H1 (cell line): ENCODE measurements at regions not wholly inside any gene's neighbourhood (a gene's known extent, or its start where the extent isn't known, plus 50 kb on each side); places are given as distances from the start of the nearest gene placed in this dataset.

Experiments used
- CTCF ChIA-PET: fragments of 300-600 bp; sonication (Branson Sonifier 250); formaldehyde crosslinking; loops from one replicate; lab custom pipeline; 2021; ENCODE audit not compliant: partially characterized antibody; lab: Charles Lee
- POLR2A ChIA-PET: fragments of 300-600 bp; sonication (Branson Sonifier 250); formaldehyde crosslinking; loops from one replicate; lab custom pipeline; 2021; ENCODE audit warnings: inconsistent platforms; ENCODE audit not compliant: partially characterized antibody; lab: Charles Lee
- DNase-seq, 2 experiments: peaks; one replicate each; pipeline versions ENCODE4 v3.0.0 to v3.0.0-alpha.2; 2010 to 2022; ENCODE audit warnings: low spot score in 2 of 2, low read depth in 1 of 2, mixed read lengths in 1 of 2
- FAIRE-seq: peaks from 2 replicates; lab custom pipeline; 2011; peaks lifted over from hg19 to GRCh38; lab: Jason Lieb, UNC
- H2AFZ ChIP-seq: 2 replicates; pipeline ENCODE4 v1.8.1; 2012; ENCODE audit warnings: low read length, inconsistent platforms
- H2AK5ac ChIP-seq: 2 replicates; pipeline ENCODE4 v1.6.1; 2013; ENCODE audit warnings: low read depth, low read length
- H2BK120ac ChIP-seq: replicated peaks from 2 replicates; pipeline ENCODE3; 2013; ENCODE audit warnings: low read depth, low read length, inconsistent platforms
- H2BK12ac ChIP-seq: 2 replicates; pipeline ENCODE4 v1.6.1; 2013; ENCODE audit warnings: low read depth, low read length
- H2BK15ac ChIP-seq: 2 replicates; pipeline ENCODE4 v1.6.1; 2013; ENCODE audit warnings: low read length
- H2BK20ac ChIP-seq: 2 replicates; pipeline ENCODE4 v1.6.1; 2013; ENCODE audit warnings: low read length
- H2BK5ac ChIP-seq: 2 replicates; pipeline ENCODE4 v1.6.1; 2013; ENCODE audit warnings: low read depth, low read length
- H3K14ac ChIP-seq: 2 replicates; pipeline ENCODE4 v1.6.1; 2013; ENCODE audit warnings: inconsistent platforms; ENCODE audit not compliant: insufficient read length
- H3K18ac ChIP-seq: 2 replicates; pipeline ENCODE4 v1.6.1; 2013; ENCODE audit warnings: low read length; ENCODE audit errors: extremely low read depth
- H3K23ac ChIP-seq: 2 replicates; pipeline ENCODE4 v1.6.1; 2013; ENCODE audit warnings: inconsistent platforms; ENCODE audit not compliant: insufficient read length
- H3K23me2 ChIP-seq: 2 replicates; pipeline ENCODE4 v1.6.1; 2013; ENCODE audit warnings: low read depth, low read length
- H3K27ac ChIP-seq: 2 replicates; pipeline ENCODE4 v1.6.1; 2011; ENCODE audit warnings: low read depth, low read length, inconsistent platforms
- H3K27me3 ChIP-seq, 4 experiments: replicated peaks in 1 of 4; 1 replicate in 1 of 4; 2 replicates in 3 of 4; pipeline versions ENCODE4 v1.6.1 to v1.8.1; 2011 to 2013; ENCODE audit warnings: low read length in 3 of 4, mild to moderate bottlenecking in 3 of 4, inconsistent platforms in 2 of 4, mixed read lengths in 2 of 4, moderate library complexity in 1 of 4; ENCODE audit not compliant: control insufficient read depth in 3 of 4, insufficient read depth in 3 of 4; ENCODE audit errors: extremely low read depth in 1 of 4
- H3K36me3 ChIP-seq, 4 experiments: 2 replicates each; pipeline versions ENCODE4 v1.6.1 to v1.8.1; 2011 to 2013; ENCODE audit warnings: mild to moderate bottlenecking in 4 of 4, low read length in 3 of 4, moderate library complexity in 2 of 4, control low read depth in 1 of 4, inconsistent platforms in 1 of 4; ENCODE audit not compliant: insufficient read depth in 4 of 4, control insufficient read depth in 2 of 4
- H3K4ac ChIP-seq: replicated peaks from 2 replicates; pipeline ENCODE3; 2013; ENCODE audit warnings: low read length, low read depth, mixed read lengths, inconsistent platforms; ENCODE audit not compliant: insufficient read length
- H3K4me1 ChIP-seq, 4 experiments: replicated peaks in 1 of 4; 1 replicate in 1 of 4; 2 replicates in 3 of 4; pipeline versions ENCODE4 v1.6.1 to v1.8.1; 2011 to 2013; ENCODE audit warnings: low read length in 3 of 4, inconsistent platforms in 2 of 4, mixed read lengths in 1 of 4; ENCODE audit not compliant: insufficient read depth in 4 of 4, control insufficient read depth in 3 of 4
- H3K4me2 ChIP-seq, 2 experiments: 2 replicates each; pipeline versions ENCODE4 v1.6.1 to v1.8.1; 2011 to 2013; ENCODE audit warnings: low read depth in 2 of 2, low read length in 2 of 2, control low read depth in 1 of 2, inconsistent platforms in 1 of 2, mild to moderate bottlenecking in 1 of 2; ENCODE audit not compliant: insufficient read depth in 1 of 2
- H3K4me3 ChIP-seq, 4 experiments: fragments of 200-600, 300-600 bp in 1 of 4; sonication (generic), shearing (Covaris generic), sonication (Bioruptor Twin) in 1 of 4; 2 replicates each; pipeline versions ENCODE4 v1.5.1 to v1.8.1; 2011 to 2016; ENCODE audit warnings: low read length in 4 of 4, low read depth in 3 of 4, control low read depth in 2 of 4, inconsistent platforms in 2 of 4, mild to moderate bottlenecking in 2 of 4, mixed read lengths in 1 of 4, moderate library complexity in 1 of 4; ENCODE audit not compliant: insufficient read depth in 2 of 4; ENCODE audit errors: extremely low read depth in 1 of 4
- H3K56ac ChIP-seq: replicated peaks from 2 replicates; pipeline ENCODE3; 2013; ENCODE audit warnings: low read depth, mild to moderate bottlenecking, mixed read lengths, low read length, inconsistent platforms; ENCODE audit not compliant: insufficient read length
- H3K79me1 ChIP-seq: 2 replicates; pipeline ENCODE4 v1.6.1; 2013; ENCODE audit warnings: low read depth, low read length, control low read depth
- H3K79me2 ChIP-seq, 2 experiments: 2 replicates each; pipeline versions ENCODE4 v1.6.1 to v1.8.1; 2012 to 2013; ENCODE audit warnings: low read length in 2 of 2, mild to moderate bottlenecking in 2 of 2, inconsistent platforms in 1 of 2; ENCODE audit not compliant: insufficient read depth in 2 of 2, control insufficient read depth in 1 of 2
- H3K9ac ChIP-seq, 4 experiments: replicated peaks in 1 of 4; 1 replicate in 1 of 4; 2 replicates in 3 of 4; pipeline versions ENCODE4 v1.6.1 to v1.8.1; 2011 to 2013; ENCODE audit warnings: low read depth in 3 of 4, low read length in 3 of 4, control low read depth in 2 of 4, mild to moderate bottlenecking in 2 of 4, moderate library complexity in 2 of 4, inconsistent platforms in 1 of 4; ENCODE audit errors: extremely low read depth in 1 of 4
- H3K9me3 ChIP-seq, 2 experiments: 2 replicates each; pipeline versions ENCODE4 v1.6.1 to v1.8.1; 2012 to 2013; ENCODE audit warnings: mild to moderate bottlenecking in 2 of 2, moderate library complexity in 2 of 2, control low read depth in 1 of 2, inconsistent platforms in 1 of 2, low read depth in 1 of 2, low read length in 1 of 2, mixed read lengths in 1 of 2; ENCODE audit not compliant: insufficient read depth in 2 of 2
- H4K20me1 ChIP-seq, 2 experiments: replicated peaks in 1 of 2; 2 replicates each; pipeline versions ENCODE3 to v1.8.1; 2011 to 2013; ENCODE audit warnings: inconsistent platforms in 2 of 2, low read length in 2 of 2, mild to moderate bottlenecking in 1 of 2; ENCODE audit not compliant: insufficient read depth in 2 of 2, control insufficient read depth in 1 of 2
- H4K5ac ChIP-seq: 2 replicates; pipeline ENCODE4 v1.6.1; 2013; ENCODE audit warnings: low read length, low read depth, mixed read lengths, inconsistent platforms; ENCODE audit not compliant: insufficient read length
- H4K8ac ChIP-seq: 2 replicates; pipeline ENCODE4 v1.8.0; 2013; ENCODE audit warnings: mild to moderate bottlenecking, moderate library complexity, low read length, inconsistent platforms; ENCODE audit not compliant: insufficient read depth; ENCODE audit errors: extremely low read depth
- H4K91ac ChIP-seq: replicated peaks from 2 replicates; pipeline ENCODE3; 2013; ENCODE audit warnings: low read length, mixed read lengths, inconsistent platforms; ENCODE audit not compliant: insufficient read length
- BACH1 ChIP-seq: IDR thresholded peaks from 2 replicates; pipeline ENCODE4 v1.6.1; 2012; ENCODE audit warnings: low read length, improper control_type of control experiment
- CBX5 ChIP-seq: fragments of 300-800, 300-1000 bp; sonication (generic); IDR thresholded peaks from 2 replicates; pipeline ENCODE4 v1.7.1; 2016; ENCODE audit warnings: antibody characterized with exemption, low read length, low read depth
- CEBPB ChIP-seq: IDR thresholded peaks from 2 replicates; pipeline ENCODE4 v1.6.1; 2012; ENCODE audit warnings: low read depth, low read length
- CTBP2 ChIP-seq: IDR thresholded peaks from 2 replicates; pipeline ENCODE4 v1.7.0; 2011; ENCODE audit warnings: borderline replicate concordance, mild to moderate bottlenecking, moderate library complexity, mixed read lengths, low read length; ENCODE audit not compliant: insufficient read depth, insufficient read length
- EP300 ChIP-seq, 2 experiments: IDR thresholded peaks; 1 replicate in 1 of 2; 2 replicates in 1 of 2; pipeline ENCODE4 v1.6.1; 2011 to 2012; ENCODE audit warnings: low read depth in 2 of 2, low read length in 2 of 2, mild to moderate bottlenecking in 2 of 2, borderline replicate concordance in 1 of 2, inconsistent platforms in 1 of 2, moderate library complexity in 1 of 2
- EZH2 ChIP-seq: fragments of 200-600 bp; sonication (generic); IDR thresholded peaks from 2 replicates; pipeline ENCODE4 v1.7.1; 2012; ENCODE audit warnings: low read depth, mild to moderate bottlenecking, moderate library complexity, low read length, inconsistent platforms; ENCODE audit not compliant: severe bottlenecking
- JUN ChIP-seq: IDR thresholded peaks from 2 replicates; pipeline ENCODE4 v1.6.1; 2011; ENCODE audit warnings: low read depth, mild to moderate bottlenecking, improper control_type of control experiment, low read length
- KDM1A ChIP-seq: fragments of 200-600, 300-600 bp; sonication (generic); IDR thresholded peaks from 2 replicates; pipeline ENCODE4 v1.7.1; 2016; ENCODE audit warnings: mild to moderate bottlenecking, low read length, borderline replicate concordance
- RAD21 ChIP-seq, 2 experiments: IDR thresholded peaks in 1 of 2; conservative IDR thresholded peaks in 1 of 2; 2 replicates each; pipeline ENCODE4 v1.6.1; 2011; ENCODE audit warnings: low read depth in 2 of 2, low read length in 2 of 2, improper control_type of control experiment in 1 of 2, inconsistent platforms in 1 of 2, mild to moderate bottlenecking in 1 of 2, moderate library complexity in 1 of 2
- SIRT6 ChIP-seq: IDR thresholded peaks from one replicate; pipeline ENCODE4 v1.7.1; 2012; ENCODE audit warnings: low read length, inconsistent platforms
- SRF ChIP-seq: IDR thresholded peaks from 2 replicates; pipeline ENCODE4 v1.6.1; 2011; ENCODE audit warnings: mild to moderate bottlenecking, low read depth, low read length, moderate library complexity
- WGBS, 2 experiments: shearing (Covaris generic) in 1 of 2; methylation state at CpG; one replicate each; pipeline versions ENCODE4 v1.1.6 to v1.1.7; 2013 to 2015; ENCODE audit warnings: low lambda C conversion rate in 2 of 2, mixed read lengths in 2 of 2, inconsistent platforms in 1 of 2, low coverage in 1 of 2, missing lambda C conversion rate in 1 of 2; ENCODE audit not compliant: insufficient replicate concordance in 2 of 2, insufficient coverage in 1 of 2, insufficient read length in 1 of 2; ENCODE audit errors: extremely low coverage in 1 of 2, missing lambda C conversion rate in 1 of 2; 5-methylcytosine and 5-hydroxymethylcytosine counted together

- Histone ChIP-seq H3K4me3 (no peak overlapping the region), H4K91ac (no peak overlapping the region), H2BK12ac (no peak overlapping the region), H2BK15ac (no peak overlapping the region), H3K4me1 (peaks cover 0 to 2% (median under 1%) of the 10 kb centered on the region in 4 experiments; a peak in 3 of 7 replicates), H2AFZ (no peak overlapping the region), H3K79me1 (no peaks in the 10 kb centered on the region), H4K5ac (no peak overlapping the region), H3K27me3 (no peaks in the 10 kb centered on the region), H4K20me1 (no peaks in the 10 kb centered on the region), H3K4me2 (no peak overlapping the region), H4K8ac (no peak overlapping the region), H3K14ac (no peak overlapping the region), H3K4ac (no peak overlapping the region), H3K23me2 (no peaks in the 10 kb centered on the region), H3K56ac (no peak overlapping the region), H2AK5ac (no peak overlapping the region), H3K23ac (no peak overlapping the region), H3K9ac (no peak overlapping the region), H3K18ac (no peak overlapping the region), H3K79me2 (no peaks in the 10 kb centered on the region), H2BK20ac (no peak overlapping the region), H3K27ac (no peak overlapping the region), H3K9me3 (no peaks in the 10 kb centered on the region), H2BK5ac (no peak overlapping the region), H2BK120ac (no peak overlapping the region), H3K36me3 (no peaks in the 10 kb centered on the region)
- FAIRE-seq (no peak), DNase-seq (no peak)
- CTCF ChIA-PET = no interaction called here
- WGBS, 2 experiments = 94% methylated on average over 1 of the region's 1 CpG; no CpG with 5 or more reads in 1 of the 2 experiments
- POLR2A ChIA-PET = no interaction called here
- TF ChIP-seq EP300 (IDR thresholded peaks at IDR 0.05; ENCODE audit: borderline replicate concordance in 1 of 2, low read depth in 2 of 2, low read length in 2 of 2) (no peak), SRF (no peak), BACH1 (no peak), EZH2 (no peak), CBX5 (no peak), CEBPB (no peak), SIRT6 (no peak), KDM1A (no peak), CTBP2 (no peak), RAD21 (IDR thresholded peaks at IDR 0.05 in 1 of 2, conservative IDR thresholded peaks at IDR 0.05 in 1 of 2; ENCODE audit: low read depth in 2 of 2, low read length in 2 of 2) (no peak), JUN (no peak)
These were observed 119.8 kb downstream of the AGTR2 start for GRCh38 chrX:116290359-116290758.
